ENCODE measurements at regions not wholly inside any gene's neighbourhood (a gene's known extent, or its start where the extent isn't known, plus 50 kb on each side); places are given as distances from the start of the nearest gene placed in this dataset.

DNA sequence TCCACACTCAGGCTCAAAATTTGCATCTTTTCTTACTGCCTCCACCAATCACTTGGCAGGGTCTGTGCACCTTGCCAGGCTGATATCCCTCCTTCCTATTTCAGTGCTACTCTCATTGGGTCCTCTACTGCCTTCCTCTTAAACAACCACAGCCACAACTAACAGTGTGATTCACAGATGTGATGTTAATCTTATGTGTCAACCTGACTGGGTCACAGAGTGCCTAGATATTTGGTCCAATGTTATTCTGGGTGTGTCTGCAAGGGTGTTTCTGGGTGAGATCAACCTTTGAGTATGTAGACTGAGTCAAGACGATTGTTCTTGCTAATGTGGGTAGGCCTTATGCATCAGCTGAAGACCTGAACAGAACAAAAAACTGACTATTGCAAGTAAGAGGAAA is 51.3 kb upstream of the IRX6 start:
- no peak for TF ChIP-seq EZH2 (IDR thresholded peaks at IDR 0.05)
- no peak for TF ChIP-seq POLR2AphosphoS5 (IDR thresholded peaks at IDR 0.05; ENCODE audit: borderline replicate concordance, low read depth, low read length)
- no peak for TF ChIP-seq FOXP2 (optimal IDR thresholded peaks at IDR 0.05; ENCODE audit: control extremely low read depth, extremely low read length, insufficient read depth)
